SW480 (cell line): ENCODE measurements at regions not wholly inside any gene's neighbourhood (a gene's known extent, or its start where the extent isn't known, plus 50 kb on each side); places are given as distances from the start of the nearest gene placed in this dataset.
"Not testable (repeated sequence)": the region's sequence is repeated elsewhere in the genome, so short reads cannot be mapped to it uniquely, and the experiment has no call there.

Experiments used
- DNase-seq: peaks from one replicate; pipeline ENCODE4 v3.0.0-alpha.2; 2016; ENCODE audit warnings: low spot score

- no peak for DNase-seq
Observed at GRCh38 chrX:75873993-75874392, 88.9 kb upstream of the MAGEE2 start.

GRCh38 chrX:75883446-75883845 is 98.4 kb upstream of the MAGEE2 start:
- DNase-seq = no peak

- no peak for DNase-seq
Observed at GRCh38 chrX:75887833-75888232, 102.8 kb upstream of the MAGEE2 start.

- DNase-seq = no peak
Observed at GRCh38 chrX:75892749-75893148, 107.7 kb upstream of the MAGEE2 start.

GRCh38 chrX:75893281-75893680 is 108.2 kb upstream of the MAGEE2 start:
- no peak for DNase-seq

GRCh38 chrX:75911716-75912115 is 126.7 kb upstream of the MAGEE2 start:
- DNase-seq = no peak

- DNase-seq = no peak
Observed at GRCh38 chrX:75957107-75957610, 172.1 kb upstream of the MAGEE2 start.

GRCh38 chrX:75961321-75961720 is 176.3 kb upstream of the MAGEE2 start:
- DNase-seq = not testable (repeated sequence)

GRCh38 chrX:75963774-75964173 is 178.7 kb upstream of the MAGEE2 start:
- no peak for DNase-seq

- DNase-seq = peak; percentile 0
Observed at GRCh38 chrX:75968293-75968692, 183.2 kb upstream of the MAGEE2 start.

GRCh38 chrX:75986976-75987375 is 185.9 kb upstream of the PBDC1 start:
- no peak for DNase-seq

GRCh38 chrX:75989806-75990590 is 182.9 kb upstream of the PBDC1 start:
- no peak for DNase-seq

GRCh38 chrX:75997692-75998091 is 175.2 kb upstream of the PBDC1 start:
- DNase-seq = no peak

- DNase-seq = no peak
Observed at GRCh38 chrX:76014321-76014720, 158.5 kb upstream of the PBDC1 start.

- DNase-seq = no peak
Observed at GRCh38 chrX:76026292-76026691, 146.6 kb upstream of the PBDC1 start.

- no peak for DNase-seq
Observed at GRCh38 chrX:76026751-76027150, 146.1 kb upstream of the PBDC1 start.

- no peak for DNase-seq
Observed at GRCh38 chrX:76029385-76029784, 143.5 kb upstream of the PBDC1 start.

GRCh38 chrX:76064825-76065224 is 108.0 kb upstream of the PBDC1 start:
- DNase-seq = no peak

GRCh38 chrX:76076124-76076523 is 96.7 kb upstream of the PBDC1 start:
- DNase-seq = no peak

GRCh38 chrX:76109654-76110053 is 63.2 kb upstream of the PBDC1 start:
- no peak for DNase-seq
